Colonic mucosa (tissue), 4 donors: ENCODE measurements at regions not wholly inside any gene's neighbourhood (a gene's known extent, or its start where the extent isn't known, plus 50 kb on each side); places are given as distances from the start of the nearest gene placed in this dataset.

Source experiments
- DNase-seq: peaks from one replicate; pipeline ENCODE4 v3.0.0-alpha.2; 2020
- H3K27ac ChIP-seq: fragments of 200-600 bp; one replicate; pipeline ENCODE4 v1.8.0; 2021
- H3K27me3 ChIP-seq: fragments of 200-600 bp; one replicate; pipeline ENCODE4 v1.8.0; 2021
- H3K36me3 ChIP-seq: fragments of 200-600 bp; one replicate; pipeline ENCODE4 v1.8.0; 2021
- H3K4me1 ChIP-seq: fragments of 200-600 bp; one replicate; pipeline ENCODE4 v1.8.0; 2021; ENCODE audit warnings: mild to moderate bottlenecking
- H3K4me3 ChIP-seq: fragments of 200-600 bp; one replicate; pipeline ENCODE4 v1.8.0; 2021
- H3K9ac ChIP-seq, 2 donors: one replicate each; pipeline ENCODE4 v1.7.0; 2013; ENCODE audit warnings: control low read depth in 2 of 2, low read depth in 2 of 2, low read length in 2 of 2
- H3K9me3 ChIP-seq: fragments of 200-600 bp; one replicate; pipeline ENCODE4 v1.8.0; 2021
- intact Hi-C: fragments of 100-400 bp; cut with DNase I; formaldehyde crosslinking; loops from one replicate; pipeline ENCODE4 v1.14.1; 2022
- TF ChIP-seq, protein P1 (sequence below): fragments of 200-600 bp; IDR thresholded peaks from one replicate; pipeline ENCODE4 v1.8.0; 2022; ENCODE audit warnings: antibody characterized with exemption, mild to moderate bottlenecking
- donor health status: healthy.
- donor health status: DM: no; HTN: no; CAD: no.
- donor health status: DM: no; HTN: no; CAD: no.

DNA sequence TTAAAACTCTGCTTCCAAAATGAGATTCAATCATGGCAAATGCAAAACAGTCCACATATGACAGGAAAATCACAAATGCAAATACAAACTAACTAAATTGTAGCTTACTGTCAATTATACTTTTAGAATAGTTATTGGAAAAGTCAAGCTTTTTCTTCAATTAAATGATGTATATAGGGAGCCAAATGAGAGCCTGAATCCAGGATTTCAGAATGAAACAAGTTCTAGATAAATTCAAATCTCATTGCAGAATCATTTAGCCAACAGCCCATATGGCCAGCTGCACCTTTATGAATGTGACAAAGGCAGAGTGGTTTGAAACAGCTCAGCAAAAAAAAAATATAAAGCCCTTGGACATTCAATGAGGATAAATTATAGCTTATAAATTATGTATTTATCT is 82.2 kb upstream of the SCIN start:
- Histone ChIP-seq H3K27ac (no peak overlapping the region), H3K4me3 (no peak overlapping the region), H3K9ac (no peak overlapping the region), H3K36me3 (no peaks in the 10 kb centered on the region), H3K27me3 (no peaks in the 10 kb centered on the region), H3K9me3 (no peaks in the 10 kb centered on the region), H3K4me1 (no peaks in the 10 kb centered on the region)
- no peak for DNase-seq
- intact Hi-C loops = loop anchor here (5.0 kb wide), 1 partner anchor 96 kb away; no protein-coding TSS in a partner anchor
- TF ChIP-seq, protein P1, sequence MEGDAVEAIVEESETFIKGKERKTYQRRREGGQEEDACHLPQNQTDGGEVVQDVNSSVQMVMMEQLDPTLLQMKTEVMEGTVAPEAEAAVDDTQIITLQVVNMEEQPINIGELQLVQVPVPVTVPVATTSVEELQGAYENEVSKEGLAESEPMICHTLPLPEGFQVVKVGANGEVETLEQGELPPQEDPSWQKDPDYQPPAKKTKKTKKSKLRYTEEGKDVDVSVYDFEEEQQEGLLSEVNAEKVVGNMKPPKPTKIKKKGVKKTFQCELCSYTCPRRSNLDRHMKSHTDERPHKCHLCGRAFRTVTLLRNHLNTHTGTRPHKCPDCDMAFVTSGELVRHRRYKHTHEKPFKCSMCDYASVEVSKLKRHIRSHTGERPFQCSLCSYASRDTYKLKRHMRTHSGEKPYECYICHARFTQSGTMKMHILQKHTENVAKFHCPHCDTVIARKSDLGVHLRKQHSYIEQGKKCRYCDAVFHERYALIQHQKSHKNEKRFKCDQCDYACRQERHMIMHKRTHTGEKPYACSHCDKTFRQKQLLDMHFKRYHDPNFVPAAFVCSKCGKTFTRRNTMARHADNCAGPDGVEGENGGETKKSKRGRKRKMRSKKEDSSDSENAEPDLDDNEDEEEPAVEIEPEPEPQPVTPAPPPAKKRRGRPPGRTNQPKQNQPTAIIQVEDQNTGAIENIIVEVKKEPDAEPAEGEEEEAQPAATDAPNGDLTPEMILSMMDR = no peak

DNA sequence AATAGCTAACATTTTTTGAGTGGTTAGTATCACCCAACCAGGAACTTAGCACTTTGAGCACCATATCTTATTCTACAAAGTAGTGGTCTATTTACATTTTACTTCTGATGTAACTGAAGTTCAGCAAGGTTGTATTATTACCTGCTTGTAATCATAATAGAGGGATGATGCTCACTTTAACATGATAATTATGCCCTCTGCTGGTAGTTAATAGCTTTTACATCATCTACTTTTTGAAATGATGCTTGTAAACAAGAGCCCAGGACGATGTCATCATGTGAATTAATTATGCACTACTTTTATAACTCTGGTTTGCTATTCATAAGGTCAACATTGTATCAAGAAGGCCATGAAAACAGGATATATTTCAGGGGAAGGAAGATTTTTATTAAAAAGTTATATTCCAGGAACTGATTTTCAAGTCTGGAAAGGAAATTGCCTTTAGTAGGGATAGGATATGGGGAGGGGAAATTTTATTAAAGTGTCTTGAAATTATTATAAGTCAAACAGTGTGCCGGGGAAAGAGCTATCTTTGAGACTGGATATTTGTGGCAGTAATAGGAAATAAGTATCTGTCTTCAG is 80.3 kb upstream of the SCIN start:
- Histone ChIP-seq H3K9ac (no peak overlapping the region), H3K9me3 (no peaks in the 10 kb centered on the region), H3K27ac (no peak overlapping the region), H3K4me3 (no peak overlapping the region), H3K36me3 (no peaks in the 10 kb centered on the region), H3K27me3 (no peaks in the 10 kb centered on the region), H3K4me1 (no peaks in the 10 kb centered on the region)
- TF ChIP-seq, protein P1 = no peak
- DNase-seq = no peak
- intact Hi-C loops = no loop called here

DNA sequence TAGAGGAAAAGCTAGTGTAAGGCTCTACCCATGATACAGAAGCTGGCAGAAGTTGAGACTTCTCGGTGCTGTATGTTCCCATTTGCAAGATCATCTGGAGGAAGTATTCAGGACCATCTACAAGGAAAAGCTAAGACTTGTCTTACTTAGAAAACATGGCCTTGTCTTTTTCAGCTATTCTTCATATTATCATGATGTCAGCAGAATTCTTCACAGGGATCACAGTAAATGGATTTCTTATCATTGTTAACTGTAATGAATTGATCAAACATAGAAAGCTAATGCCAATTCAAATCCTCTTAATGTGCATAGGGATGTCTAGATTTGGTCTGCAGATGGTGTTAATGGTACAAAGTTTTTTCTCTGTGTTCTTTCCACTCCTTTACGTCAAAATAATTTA is 79.6 kb upstream of the SCIN start:
- TF ChIP-seq, protein P1 = no peak
- intact Hi-C loops = no loop called here
- Histone ChIP-seq H3K9ac (no peak overlapping the region), H3K27ac (no peak overlapping the region), H3K27me3 (no peaks in the 10 kb centered on the region), H3K4me3 (no peak overlapping the region), H3K36me3 (no peaks in the 10 kb centered on the region), H3K9me3 (no peaks in the 10 kb centered on the region), H3K4me1 (no peaks in the 10 kb centered on the region)
- DNase-seq = no peak

DNA sequence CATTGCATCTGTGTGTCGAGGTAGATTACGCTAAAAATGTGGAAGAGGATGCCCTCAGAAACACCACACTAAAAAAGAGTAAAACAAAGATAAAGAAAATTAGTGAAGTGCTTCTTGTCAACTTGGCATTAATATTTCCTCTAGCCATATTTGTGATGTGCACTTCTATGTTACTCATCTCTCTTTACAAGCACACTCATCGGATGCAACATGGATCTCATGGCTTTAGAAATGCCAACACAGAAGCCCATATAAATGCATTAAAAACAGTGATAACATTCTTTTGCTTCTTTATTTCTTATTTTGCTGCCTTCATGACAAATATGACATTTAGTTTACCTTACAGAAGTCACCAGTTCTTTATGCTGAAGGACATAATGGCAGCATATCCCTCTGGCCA is 79.0 kb upstream of the SCIN start:
- no peaks in the 10 kb centered on the region for H3K27me3 ChIP-seq
- no peak overlapping the region for H3K4me3 ChIP-seq
- H3K9ac ChIP-seq = no peak overlapping the region
- H3K36me3 ChIP-seq = no peaks in the 10 kb centered on the region
- H3K9me3 ChIP-seq = no peaks in the 10 kb centered on the region
- H3K4me1 ChIP-seq = no peaks in the 10 kb centered on the region
- no peak for DNase-seq
- TF ChIP-seq, protein P1 = no peak
- H3K27ac ChIP-seq = no peak overlapping the region
- intact Hi-C loops = no loop called here

DNA sequence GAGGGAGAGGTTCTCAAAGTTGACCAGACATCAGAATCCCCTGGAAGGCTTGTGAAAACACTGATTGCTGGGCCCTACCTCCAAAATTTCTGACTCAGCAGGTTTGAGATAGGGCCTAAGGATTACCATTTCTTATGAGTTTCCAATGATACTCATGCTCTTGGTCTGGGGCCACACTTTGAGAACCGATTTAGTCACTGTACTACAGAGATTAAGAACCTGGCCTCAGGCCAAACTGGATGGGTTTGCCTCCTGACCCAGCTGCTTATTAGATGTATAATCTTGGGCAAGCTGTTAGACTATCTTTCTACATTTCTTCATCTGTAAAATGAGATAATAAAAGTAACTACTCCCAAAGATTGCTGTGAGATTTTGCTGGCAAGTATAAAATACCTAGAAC is 77.1 kb upstream of the SCIN start:
- TF ChIP-seq, protein P1 = no peak
- no peak for DNase-seq
- intact Hi-C loops = no loop called here
- Histone ChIP-seq H3K4me1 (no peaks in the 10 kb centered on the region), H3K27ac (no peak overlapping the region), H3K9me3 (no peaks in the 10 kb centered on the region), H3K27me3 (no peaks in the 10 kb centered on the region), H3K4me3 (no peak overlapping the region), H3K9ac (no peak overlapping the region), H3K36me3 (no peaks in the 10 kb centered on the region)
